HEK293 (cell line): ENCODE measurements at regions not wholly inside any gene's neighbourhood (a gene's known extent, or its start where the extent isn't known, plus 50 kb on each side); places are given as distances from the start of the nearest gene placed in this dataset.

Experiments used
- CTCF ChIA-PET: fragments of 350-600 bp; formaldehyde crosslinking; extraction: SDS; loops from one replicate; lab custom pipeline; 2021; ENCODE audit warnings: antibody characterized with exemption; lab: Yijun Ruan, JAX
- POLR2A ChIA-PET: fragments of 300-600 bp; formaldehyde crosslinking; extraction: SDS; loops from one replicate; lab custom pipeline; 2020; ENCODE audit warnings: antibody characterized with exemption, inconsistent platforms; lab: Yijun Ruan, JAX
- H3K27ac ChIP-seq: fragments of 200-500 bp; sonication (Bioruptor generic); 2 replicates; pipeline ENCODE4 v1.5.1; 2014; ENCODE audit warnings: low read depth, low read length, control low read depth, inconsistent platforms; ENCODE audit errors: extremely low read depth
- H3K36me3 ChIP-seq, 2 experiments: fragments of 200-500 bp in 1 of 2; sonication (Bioruptor generic) in 1 of 2; 1 replicate in 1 of 2; 2 replicates in 1 of 2; pipeline ENCODE4 v1.5.1; 2014 to 2017; ENCODE audit warnings: inconsistent platforms in 2 of 2, low read length in 2 of 2; ENCODE audit not compliant: control insufficient read depth in 2 of 2, insufficient read depth in 1 of 2
- H3K4me1 ChIP-seq: fragments of 200-500 bp; sonication (Bioruptor generic); 2 replicates; pipeline ENCODE4 v1.5.1; 2014; ENCODE audit warnings: mild to moderate bottlenecking, low read length, inconsistent platforms; ENCODE audit not compliant: control insufficient read depth, insufficient read depth
- H3K4me3 ChIP-seq: 2 replicates; pipeline ENCODE4 v1.5.1; 2011; ENCODE audit warnings: low read depth, mild to moderate bottlenecking, control low read depth, low read length, moderate library complexity
- H3K9me3 ChIP-seq: fragments of 200-500 bp; sonication (Bioruptor generic); 2 replicates; pipeline ENCODE4 v1.5.1; 2014; ENCODE audit warnings: low read depth, low read length, inconsistent platforms; ENCODE audit not compliant: control insufficient read depth, insufficient read depth
- PRDM4 ChIP-seq: fragments of 450-650 bp; formaldehyde crosslinking; IDR thresholded peaks from 2 replicates; pipeline ENCODE4 v1.5.1; 2017; ENCODE audit warnings: missing biosample characterization, missing genetic modification characterization
- ZNF341 ChIP-seq: fragments of 450-650 bp; formaldehyde crosslinking; IDR thresholded peaks from 2 replicates; pipeline ENCODE4; 2016; ENCODE audit warnings: low read depth, missing biosample characterization, missing genetic modification characterization
- ZNF654 ChIP-seq: fragments of 450-650 bp; formaldehyde crosslinking; IDR thresholded peaks from 2 replicates; pipeline ENCODE4 v1.5.1; 2016; ENCODE audit warnings: low read depth, missing biosample characterization, missing genetic modification characterization
- ZNF76 ChIP-seq: fragments of 450-650 bp; formaldehyde crosslinking; IDR thresholded peaks from 2 replicates; pipeline ENCODE4; 2016; ENCODE audit warnings: low read depth, missing biosample characterization, missing genetic modification characterization, borderline replicate concordance
- ZNF785 ChIP-seq: fragments of 450-650 bp; formaldehyde crosslinking; IDR thresholded peaks from 2 replicates; pipeline ENCODE4 v1.5.1; 2016; ENCODE audit warnings: missing biosample characterization, missing genetic modification characterization

DNA sequence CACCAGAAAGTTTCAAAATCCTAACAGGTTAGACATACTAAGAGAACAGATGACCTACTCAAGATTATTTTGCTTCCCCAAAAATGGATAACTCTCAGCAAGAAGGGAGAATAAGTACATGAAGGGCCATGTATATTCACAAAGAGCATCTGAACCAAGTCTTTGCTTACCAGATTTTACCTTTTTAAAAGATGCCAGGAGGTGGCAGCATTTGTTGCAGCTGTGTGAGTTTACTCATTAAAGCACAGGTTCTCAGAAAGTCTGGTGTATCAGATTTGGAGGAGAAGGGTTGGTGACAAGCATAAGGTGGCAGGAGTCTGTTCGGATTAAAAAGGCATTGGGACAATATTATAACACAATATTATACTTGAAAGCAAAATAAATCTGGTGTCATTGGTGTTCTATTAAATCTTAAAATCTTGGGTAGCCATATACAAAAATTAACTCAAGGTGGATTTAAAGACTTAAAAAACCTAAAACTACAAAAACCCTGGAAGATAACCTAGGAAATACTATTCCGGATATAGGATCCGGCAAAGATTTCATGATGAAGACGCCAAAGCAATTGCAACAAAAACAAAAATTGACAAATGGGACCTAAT lies 51.3 kb upstream of the NFKB1 start:
- no peak overlapping the region for H3K4me3 ChIP-seq
- TF ChIP-seq ZNF654 (peak; percentile 83), ZNF341 (tag by site-specific recombination) (no peak)
- TF ChIP-seq, all 188 proteins: peak for 1
- CTCF ChIA-PET: no interaction called here
- no peaks in the 10 kb centered on the region for H3K9me3 ChIP-seq
- no peak overlapping the region for H3K27ac ChIP-seq
- POLR2A ChIA-PET: no interaction called here
- no peaks in the 10 kb centered on the region for H3K36me3 ChIP-seq
- H3K4me1 ChIP-seq: no peaks in the 10 kb centered on the region

DNA sequence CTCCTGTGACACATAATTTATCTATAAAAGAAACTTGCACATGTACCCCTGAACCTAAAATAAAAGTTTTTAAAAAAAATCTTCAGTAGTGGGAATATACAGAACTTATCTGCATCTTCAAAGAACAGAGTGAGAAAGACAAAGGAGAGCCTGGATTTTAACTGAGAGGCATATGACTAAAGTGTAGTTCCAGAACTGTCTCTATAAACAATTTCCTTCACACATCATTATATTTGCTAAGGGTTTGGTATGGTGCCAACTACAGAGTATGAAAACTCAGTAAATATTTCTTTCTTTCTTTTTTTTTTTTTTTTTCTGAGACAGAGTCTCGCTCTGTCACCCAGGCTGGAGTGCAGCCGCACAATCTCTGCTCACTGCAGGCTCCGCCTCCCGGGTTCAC lies 49.9 kb upstream of the NFKB1 start:
- H3K4me3 ChIP-seq: no peak overlapping the region
- POLR2A ChIA-PET: no interaction called here
- TF ChIP-seq ZNF76 (tag by site-specific recombination) (no peak), ZNF785 (tag by site-specific recombination) (no peak), PRDM4 (tag by site-specific recombination) (no peak)
- TF ChIP-seq, all 188 proteins: peak for 0
- H3K27ac ChIP-seq: no peak overlapping the region
- CTCF ChIA-PET: no interaction called here
- no peaks in the 10 kb centered on the region for H3K9me3 ChIP-seq
- H3K36me3 ChIP-seq: no peaks in the 10 kb centered on the region
- H3K4me1 ChIP-seq: no peaks in the 10 kb centered on the region
